HG02759 (cell line): ENCODE measurements at regions not wholly inside any gene's neighbourhood (a gene's known extent, or its start where the extent isn't known, plus 50 kb on each side); places are given as distances from the start of the nearest gene placed in this dataset.

Source experiments
- ATAC-seq: cut with Tn5 transposase; IDR thresholded peaks from one replicate; pipeline ENCODE4 v1.9.1; 2021; ENCODE audit warnings: mild to moderate bottlenecking, moderate library complexity; ENCODE audit not compliant: unreplicated experiment

DNA sequence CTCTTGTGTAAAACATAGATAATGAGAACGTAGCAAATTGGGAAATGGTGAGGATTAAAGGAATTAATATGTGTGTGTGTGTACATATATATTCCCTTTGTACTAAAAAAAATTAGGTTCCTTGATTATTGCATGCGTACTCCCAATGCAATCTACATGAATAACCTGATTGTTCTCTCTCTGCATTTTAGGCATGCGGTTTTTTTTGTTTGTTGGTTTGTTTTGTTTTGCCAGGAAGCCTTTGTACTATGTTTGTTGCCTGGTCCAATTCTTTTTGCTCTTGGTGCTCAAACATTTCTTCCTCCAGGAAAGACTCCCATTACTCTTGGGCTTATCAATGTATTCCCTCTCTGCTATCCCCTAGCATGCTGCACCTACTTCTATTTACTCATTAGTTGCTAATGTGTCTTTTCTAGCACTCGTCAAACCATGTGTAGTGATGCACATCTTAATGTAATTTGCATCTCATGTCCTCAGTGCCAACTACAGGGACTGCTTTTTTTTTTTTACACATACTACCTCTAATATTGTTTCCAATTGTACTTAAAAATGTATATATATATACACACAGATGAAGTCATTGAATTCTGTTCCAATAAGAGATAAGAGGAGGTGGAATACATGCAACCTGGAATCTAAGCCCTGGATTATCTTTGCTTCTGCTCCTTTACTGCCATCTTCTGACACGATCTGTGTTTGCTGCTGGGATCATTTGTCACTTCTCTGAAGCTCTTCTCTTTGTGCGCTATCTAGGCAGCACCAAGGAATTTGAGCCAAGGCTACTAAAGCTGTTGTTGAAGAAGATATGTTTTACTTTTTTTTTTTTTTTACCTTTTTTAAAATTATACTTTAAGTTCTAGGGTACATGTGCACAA is 197.2 kb upstream of the ANO3 start:
- peak; percentile 58 for ATAC-seq

DNA sequence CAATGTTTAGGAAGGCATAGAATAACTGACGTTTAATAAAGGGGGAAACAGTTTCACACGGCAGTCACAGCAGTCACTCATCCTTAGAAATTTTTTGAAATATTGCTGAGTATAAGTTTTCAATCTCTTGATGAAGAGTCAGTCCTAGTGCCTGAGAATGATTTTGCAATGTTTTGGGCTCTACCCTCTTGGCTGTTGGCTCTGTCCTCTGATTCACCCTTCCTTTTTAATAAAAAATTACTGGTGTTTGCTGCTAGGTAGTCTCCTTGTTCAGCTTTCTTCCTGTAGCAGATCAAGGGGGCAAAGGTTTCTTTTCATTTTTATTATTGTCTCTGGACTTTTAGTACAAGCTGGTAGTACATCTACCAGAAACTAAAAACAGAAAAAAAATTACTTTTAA is 194.3 kb upstream of the ANO3 start:
- ATAC-seq, result no peak

DNA sequence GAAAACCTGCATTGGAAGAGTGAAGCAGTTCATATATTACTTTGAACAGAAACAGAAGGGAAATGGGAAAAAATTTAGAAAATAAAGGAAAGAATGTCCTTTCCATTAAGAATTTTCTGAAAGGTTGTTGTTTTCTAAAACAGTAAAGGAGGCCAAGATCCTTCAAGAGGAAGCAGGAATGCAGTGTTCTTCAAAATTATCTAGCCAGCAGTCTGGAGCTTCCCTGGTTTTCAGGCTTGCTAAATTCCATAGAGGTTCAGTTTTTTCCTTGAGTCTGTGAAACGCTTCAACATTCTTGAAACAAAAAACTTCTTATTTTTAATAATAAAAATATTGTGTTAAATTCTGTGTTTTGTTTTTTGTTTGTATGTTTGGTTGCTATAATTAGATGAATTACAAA is 189.0 kb upstream of the ANO3 start:
- no peak for ATAC-seq

DNA sequence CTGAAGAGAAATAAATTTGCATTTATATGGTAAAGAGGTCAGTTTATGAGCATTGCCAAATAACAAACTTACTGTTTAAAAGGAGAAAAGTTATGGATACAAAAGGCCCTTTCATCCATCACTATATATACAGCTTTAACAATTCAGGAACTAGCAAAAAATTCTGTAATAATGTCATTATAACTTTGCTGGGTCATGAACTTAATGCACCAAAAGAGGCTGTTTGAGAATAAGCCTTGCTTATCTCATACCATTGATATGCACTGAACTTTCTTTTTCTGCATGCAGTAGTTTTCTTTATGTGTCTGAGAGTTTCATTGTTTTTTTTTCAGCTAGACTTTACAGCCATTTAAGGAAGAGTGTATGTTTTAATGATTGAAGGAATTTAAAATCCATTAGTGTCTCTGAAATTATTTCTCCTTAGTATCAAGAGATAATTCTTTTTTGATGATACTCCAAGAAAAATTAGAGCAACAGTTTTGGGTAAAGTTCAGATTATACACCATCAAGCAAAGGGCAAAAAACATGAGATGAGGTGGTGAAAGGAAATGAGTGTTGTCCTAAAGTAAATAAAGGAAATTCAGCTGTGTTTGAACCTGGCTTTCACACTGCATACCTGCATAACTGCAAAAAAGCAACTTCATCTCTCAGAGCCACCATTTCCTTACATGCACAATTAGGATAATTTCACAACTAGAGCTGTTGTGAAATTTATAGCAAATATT is 188.2 kb upstream of the ANO3 start:
- no peak for ATAC-seq

DNA sequence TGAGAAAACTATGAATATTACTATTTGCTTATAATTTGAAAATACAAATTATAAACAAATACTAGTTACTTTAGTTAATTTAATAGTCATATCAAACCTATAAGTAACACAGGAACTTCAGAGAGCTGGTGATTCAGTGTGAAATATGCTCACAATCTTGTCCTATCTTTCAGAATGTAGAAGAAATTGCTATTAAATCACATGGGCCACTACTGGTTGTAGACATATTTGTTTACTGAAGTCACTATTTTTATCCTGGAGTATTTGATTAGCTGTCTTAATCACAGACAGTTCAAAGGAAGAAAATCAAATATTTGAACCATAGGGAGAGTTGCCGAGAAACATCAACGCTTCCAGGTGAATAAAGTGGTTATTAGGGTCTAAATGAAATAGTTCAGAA is 187.6 kb upstream of the ANO3 start:
- no peak for ATAC-seq

DNA sequence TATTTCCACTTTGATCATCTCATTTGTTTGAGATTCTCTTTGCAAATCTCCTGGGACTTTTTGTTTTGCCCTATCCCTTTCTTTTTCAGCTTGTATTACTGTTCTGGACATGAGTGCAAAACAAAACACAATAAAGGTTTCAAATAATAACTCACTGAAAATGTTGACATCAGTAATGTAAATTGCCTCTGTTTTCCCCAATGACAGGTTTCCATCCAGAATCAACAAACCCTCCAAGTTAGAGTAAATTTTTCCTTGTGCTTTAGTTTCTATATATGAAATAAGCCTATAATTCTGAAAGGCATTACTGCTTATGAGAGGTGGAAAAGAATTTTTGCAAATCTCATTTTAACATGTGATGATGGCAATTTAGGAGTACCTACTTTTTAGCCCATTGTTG is 187.0 kb upstream of the ANO3 start:
- no peak for ATAC-seq

DNA sequence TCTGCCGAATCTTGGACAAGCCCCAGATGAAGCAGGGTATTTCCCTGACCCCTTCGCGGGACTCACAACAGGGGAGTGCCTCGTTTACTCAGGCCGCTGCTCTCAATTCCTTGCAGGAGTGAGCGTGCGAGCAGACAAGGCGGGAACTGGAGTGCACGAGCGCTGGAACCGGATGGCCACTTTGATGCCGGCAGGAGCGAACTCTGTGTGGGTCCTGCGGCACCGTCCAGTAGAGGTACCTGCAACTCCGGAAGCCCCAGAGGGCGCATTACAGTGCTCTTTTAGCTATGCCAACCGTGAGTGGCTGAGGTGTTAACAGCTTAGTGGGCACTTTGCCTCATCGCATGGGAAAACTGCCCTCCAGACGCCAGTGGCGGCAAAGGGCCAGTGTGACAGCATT is 182.3 kb upstream of the ANO3 start:
- ATAC-seq, result no peak

DNA sequence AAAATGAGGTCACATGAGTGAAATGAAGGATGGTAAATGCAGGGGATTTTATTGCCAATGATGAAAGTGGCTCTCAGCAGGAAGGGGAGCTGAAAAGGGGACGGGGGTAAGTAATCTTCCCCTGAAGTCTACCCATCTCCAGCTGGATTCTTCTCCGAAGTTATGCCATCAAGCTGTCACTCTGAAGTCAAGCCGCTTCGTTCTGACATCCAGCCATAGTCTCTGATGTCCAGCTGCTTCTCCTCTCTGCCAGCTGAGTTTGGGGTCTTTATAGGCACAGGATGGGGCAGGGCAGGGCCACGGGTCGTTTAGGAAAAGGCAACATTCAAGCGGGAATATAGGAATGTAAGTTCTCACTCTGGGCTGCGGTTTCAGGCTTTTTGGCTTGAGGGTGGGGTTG is 181.9 kb upstream of the ANO3 start:
- ATAC-seq, result no peak

DNA sequence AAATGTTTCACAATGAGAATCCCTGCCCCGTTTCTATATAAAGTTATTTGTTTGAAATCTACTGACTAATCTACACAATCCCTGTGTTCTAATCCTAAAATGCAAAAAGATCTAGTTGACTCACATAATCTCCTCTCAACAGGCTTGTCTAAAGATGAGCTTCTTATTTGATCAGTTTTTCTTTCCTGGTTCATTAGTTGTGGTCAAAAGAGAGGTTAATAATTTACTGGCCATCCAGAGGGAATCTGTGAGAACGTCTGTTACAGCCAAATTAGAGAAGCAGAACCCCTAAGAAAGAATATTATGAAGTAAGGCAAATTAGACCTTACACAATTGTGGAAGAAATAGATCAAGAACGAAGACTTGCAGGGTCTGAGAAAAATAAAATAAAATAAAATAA is 173.7 kb upstream of the ANO3 start:
- no peak for ATAC-seq

DNA sequence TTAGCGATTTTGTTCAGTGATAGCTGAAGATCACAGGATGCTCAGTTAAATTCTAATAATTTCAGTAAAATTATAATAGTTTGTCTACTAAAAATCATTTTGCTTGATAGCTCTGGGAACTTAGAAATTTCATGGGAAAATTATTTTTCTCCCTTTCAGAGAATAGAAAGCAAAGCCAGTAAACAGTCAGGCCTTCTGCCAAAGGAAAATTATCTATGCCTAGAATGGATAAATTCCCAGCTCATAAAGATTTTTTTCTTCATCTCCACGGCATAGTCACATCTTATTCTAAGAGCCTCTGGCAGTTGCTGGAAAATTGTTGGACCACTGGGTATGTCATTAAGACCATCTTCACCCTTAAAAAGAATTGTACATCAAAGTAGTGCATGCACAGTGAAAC is 169.6 kb upstream of the ANO3 start:
- no peak for ATAC-seq

DNA sequence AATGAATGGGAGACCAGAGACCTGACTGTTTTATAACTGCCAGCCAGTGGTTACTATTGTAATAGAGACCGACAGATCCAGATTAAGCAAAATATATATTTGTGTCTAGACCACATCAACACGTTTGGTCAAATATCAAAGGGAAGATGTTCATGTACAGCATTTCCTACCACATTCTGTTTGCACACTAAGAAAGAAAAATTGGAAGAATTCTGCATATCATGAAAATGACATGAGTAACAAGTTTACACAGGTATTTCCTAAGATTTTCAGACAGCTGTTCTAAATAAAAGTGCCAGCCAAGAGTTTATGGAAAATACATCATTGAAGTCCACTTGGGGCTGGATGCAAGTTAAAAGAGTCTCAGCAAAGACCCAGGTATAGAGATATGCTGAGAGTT is 145.5 kb upstream of the ANO3 start:
- ATAC-seq, result no peak

DNA sequence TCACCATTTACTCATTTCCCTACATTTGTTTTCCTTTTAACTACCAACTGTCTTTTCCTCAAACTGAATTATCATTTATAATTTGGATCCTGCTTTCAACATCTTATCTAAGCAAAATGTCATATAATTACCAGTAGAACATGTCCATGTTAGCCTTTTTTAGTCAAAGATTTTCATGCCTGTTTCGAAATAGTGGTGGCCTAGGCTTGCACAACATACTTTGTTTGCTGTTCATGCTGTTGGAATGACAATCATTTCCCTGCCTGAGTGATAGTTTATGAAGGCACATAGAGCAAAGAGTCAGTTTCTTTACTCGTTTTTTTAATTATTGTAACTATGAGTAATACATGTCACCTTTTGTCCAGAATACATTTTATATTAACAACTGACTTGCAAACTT is 144.3 kb upstream of the ANO3 start:
- no peak for ATAC-seq

DNA sequence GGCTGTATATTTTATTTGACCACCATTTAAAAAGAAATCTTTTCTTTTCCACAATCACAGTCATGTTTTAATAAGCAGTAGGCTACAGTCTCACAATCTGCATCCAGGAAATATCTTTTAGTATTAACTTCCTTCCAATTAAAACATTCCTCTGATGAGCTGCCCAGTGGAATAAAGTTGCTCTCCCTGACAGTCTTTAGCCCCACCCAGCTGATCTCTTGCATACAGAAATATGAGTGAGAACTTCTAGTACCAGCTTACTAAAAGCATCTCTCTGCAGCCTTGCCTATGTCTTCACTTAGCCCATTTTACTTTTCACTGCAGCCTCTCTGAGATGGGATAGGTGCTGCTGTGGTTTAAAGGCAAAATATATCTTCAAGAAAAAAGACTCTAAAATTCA is 143.4 kb upstream of the ANO3 start:
- no peak for ATAC-seq

DNA sequence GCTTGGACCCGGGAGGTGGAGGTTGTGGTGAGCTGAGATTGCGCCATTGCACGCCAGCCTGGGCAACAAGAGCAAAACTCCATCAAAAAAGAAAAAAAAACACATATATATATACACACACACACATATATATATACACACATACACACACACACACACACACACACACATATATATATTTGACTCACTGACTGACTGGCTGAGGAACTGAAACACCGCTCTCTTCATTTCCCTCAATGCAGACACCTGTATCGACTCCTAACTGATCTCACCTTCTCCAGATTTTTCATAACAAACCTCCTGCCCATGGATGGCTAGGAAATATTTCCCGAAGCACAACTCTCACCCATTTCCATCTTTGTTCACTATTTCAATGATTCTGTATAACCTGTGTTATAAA is 140.7 kb upstream of the ANO3 start:
- ATAC-seq, result no peak

DNA sequence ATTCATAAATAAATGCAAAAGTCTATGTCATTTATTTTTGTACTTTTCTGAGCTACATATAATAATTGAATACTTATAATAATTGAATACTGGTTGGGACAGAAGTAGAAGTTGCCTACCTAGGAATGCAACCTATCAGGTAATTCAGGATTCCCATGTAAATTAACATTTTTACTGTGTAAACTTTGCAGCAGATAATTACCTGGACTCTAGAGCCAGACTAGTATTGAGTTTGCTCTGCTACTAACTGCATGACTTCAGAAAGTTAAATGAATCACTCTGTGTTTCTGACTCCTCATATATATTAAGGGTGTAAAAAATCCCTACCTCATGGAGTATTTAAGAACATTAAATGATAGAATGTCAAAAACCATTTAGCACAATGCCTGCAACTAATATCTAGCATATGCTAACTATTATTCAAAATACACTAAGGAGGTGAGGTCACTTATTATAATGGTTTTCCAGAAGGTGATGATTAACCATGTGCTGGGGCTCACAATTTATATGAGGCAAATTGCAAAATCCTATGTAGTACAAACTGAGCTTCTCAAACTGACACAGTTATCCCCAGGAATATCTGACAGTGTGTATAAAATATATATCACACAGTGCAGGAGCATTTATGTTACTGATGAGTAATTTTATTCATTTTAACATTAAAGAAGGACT is 138.1 kb upstream of the ANO3 start:
- no peak for ATAC-seq

DNA sequence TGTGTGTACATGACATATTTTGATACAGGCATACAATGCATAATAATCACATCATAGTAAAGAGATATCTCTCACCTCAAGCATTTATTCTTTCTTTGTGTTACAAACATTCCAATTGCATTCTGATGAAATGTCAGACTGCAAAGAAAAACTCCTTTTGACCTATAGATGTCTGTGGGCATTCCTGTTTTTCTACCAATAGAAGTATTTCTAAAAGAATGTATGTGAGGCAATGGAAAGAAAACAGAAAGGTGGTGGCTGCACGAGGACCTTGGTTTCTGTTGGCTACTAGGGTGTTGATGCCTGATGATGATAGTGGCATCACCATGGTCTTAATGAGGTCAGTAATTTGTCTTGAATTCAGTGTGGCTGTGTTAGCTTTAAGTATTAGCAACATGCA is 137.0 kb upstream of the ANO3 start:
- ATAC-seq, result no peak

DNA sequence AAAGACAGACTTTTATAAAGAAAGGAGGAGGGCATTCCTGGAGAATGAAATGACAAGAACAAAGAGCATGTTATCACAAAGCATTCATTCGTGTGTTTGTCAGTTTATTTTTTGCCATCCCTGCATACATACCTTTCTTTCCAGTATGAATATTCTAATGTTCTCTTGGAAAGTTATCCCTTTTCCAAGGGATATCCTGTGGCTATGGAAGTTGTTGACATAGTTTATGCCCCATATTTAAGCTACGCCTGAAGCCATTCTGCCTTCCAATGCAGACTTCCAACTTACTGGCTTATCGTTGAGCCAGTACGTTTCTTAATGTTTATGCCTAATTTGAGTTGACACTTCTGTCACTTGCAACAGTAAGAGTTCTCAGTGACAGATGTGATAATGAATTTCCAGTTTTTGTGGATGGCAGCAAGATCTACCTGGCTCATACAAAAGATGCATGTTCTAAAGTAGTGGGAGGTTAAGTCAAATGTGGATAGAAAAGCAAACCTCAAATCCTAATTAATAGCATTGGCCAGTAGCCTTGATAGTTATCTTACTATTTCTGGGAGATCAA is 133.3 kb upstream of the ANO3 start:
- ATAC-seq, result no peak

DNA sequence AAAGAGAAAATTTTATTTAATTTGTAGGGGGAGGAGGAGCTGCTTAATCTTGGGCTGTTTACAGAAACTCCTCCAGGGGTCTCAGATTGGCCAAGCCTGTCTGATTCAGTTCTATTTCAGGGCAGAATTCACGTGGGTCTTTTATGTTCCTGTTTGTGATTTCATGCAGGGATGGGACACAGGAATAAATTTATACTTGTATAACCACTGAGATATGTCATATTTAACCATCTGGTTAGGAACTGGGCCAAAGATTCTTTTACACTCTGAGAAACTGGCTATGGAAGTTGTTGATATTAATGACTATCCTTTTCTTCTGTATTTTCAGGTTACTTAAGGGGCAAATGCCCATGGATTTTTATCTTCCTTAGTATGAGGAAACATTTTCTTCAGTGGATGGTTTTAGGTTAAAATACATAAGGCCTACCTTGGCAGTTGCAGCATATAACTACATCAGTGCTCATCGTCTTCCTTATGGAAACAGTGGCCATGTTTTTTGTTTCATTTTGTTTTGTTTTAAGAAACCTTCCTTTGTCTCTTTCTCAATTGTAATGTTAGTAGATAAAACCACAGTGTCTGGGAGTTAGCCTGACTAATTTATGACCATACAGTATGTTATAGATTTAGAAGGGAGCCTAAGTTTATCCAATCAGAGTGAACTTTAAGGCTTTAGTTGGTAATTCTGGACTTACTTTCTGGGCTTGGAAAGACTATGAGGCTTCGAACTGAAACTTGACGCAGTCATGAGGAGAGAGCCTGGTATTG is 132.4 kb upstream of the ANO3 start:
- ATAC-seq, result no peak

DNA sequence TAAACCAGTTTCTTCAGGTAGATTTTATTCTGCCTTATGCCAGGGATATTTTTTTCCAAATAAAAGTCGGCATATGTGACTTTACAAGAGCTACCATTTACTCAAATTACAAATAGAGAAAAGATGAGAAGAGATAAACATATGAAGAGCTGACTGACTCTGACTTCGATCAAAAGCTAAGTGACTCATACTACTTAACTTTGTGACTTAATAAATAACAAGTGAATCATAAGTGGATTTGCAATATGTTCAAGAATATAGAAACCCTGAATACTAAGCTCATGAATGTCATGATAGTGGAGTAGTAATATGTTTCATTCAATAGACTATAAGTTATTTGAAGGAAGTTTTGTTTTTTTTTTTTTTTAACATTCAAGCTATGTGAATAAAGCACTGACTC is 130.5 kb upstream of the ANO3 start:
- no peak for ATAC-seq

DNA sequence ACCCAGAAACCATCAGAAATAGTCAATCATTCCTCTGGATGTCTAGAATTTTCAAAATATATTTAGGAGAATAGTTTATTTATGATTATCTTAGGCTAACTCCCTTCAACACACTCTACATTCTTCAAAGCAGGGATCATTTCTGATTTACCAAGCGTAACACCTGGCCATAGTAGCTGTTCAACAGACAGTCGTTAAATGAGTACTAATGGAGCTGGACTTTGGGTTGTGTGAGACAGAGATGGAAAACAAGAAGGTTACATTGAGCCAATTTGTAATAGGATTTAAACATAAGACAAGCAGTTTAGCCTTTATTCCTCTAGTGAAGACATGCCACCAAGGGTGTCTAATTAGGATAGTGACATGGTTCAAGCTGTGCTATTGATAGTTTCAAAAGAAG is 129.2 kb upstream of the ANO3 start:
- no peak for ATAC-seq

DNA sequence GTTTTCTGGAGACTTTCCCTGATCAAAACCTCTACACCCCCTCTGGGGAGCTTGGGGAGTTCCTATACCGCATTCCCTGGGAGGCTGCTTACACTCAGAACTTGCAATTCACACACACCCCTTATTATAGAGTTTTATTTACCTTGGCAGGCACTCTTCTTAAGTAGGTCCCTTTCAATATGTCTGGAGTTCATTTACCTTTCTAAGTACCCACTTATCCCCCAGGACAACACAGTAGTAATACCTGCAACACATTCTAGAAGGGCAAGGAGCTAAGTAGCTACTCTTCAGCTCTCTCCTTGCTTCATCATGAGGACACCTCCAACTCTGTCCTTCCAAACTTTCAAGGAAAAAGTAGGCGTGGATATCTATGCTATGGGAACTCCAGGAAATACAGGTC is 127.8 kb upstream of the ANO3 start:
- no peak for ATAC-seq
